K562 (cell line): ENCODE measurements at regions not wholly inside any gene's neighbourhood (a gene's known extent, or its start where the extent isn't known, plus 50 kb on each side); places are given as distances from the start of the nearest gene placed in this dataset.
A peak's percentile ranks its signal among the peaks of the same experiment; 100 is the strongest.

Source experiments
- CBX3 ChIP-seq, 2 experiments: IDR thresholded peaks; 1 replicate in 1 of 2; 2 replicates in 1 of 2; pipeline ENCODE4 v1.6.1; 2012; ENCODE audit warnings: inconsistent platforms in 2 of 2, low read length in 2 of 2, borderline replicate concordance in 1 of 2, control low read depth in 1 of 2
- CREB5 ChIP-seq: fragments of 250-450 bp; sonication (Bioruptor Pico); IDR thresholded peaks from 2 replicates; pipeline ENCODE4 v1.5.0; 2020; ENCODE audit warnings: mild to moderate bottlenecking
- EGR1 ChIP-seq: fragments of 450-650 bp; conservative IDR thresholded peaks from 2 replicates; pipeline ENCODE4 v1.6.1; 2017; ENCODE audit warnings: mild to moderate bottlenecking
- FOXP4 ChIP-seq: sonication (generic); formaldehyde crosslinking; IDR thresholded peaks from 2 replicates; pipeline ENCODE4 v1.8.0; 2022; ENCODE audit warnings: mild to moderate bottlenecking, missing genetic modification reagents, borderline replicate concordance
- HMG20A ChIP-seq: fragments of 450-650 bp; formaldehyde crosslinking; conservative IDR thresholded peaks from 2 replicates; pipeline ENCODE4 v1.4.0; 2020; ENCODE audit warnings: mild to moderate bottlenecking, mixed read lengths
- KLF1 ChIP-seq: fragments of 450-650 bp; IDR thresholded peaks from 2 replicates; pipeline ENCODE4 v1.6.1; 2016; ENCODE audit warnings: missing genetic modification characterization, missing compliant biosample characterization
- MCM5 ChIP-seq: fragments of 450-650 bp; IDR thresholded peaks from 2 replicates; pipeline ENCODE4 v1.6.1; 2016; ENCODE audit warnings: low read depth
- MITF ChIP-seq: IDR thresholded peaks from 2 replicates; pipeline ENCODE4 v1.6.1; 2014; ENCODE audit warnings: antibody characterized with exemption
- NCOR1 ChIP-seq: fragments of 450-650 bp; IDR thresholded peaks from 2 replicates; pipeline ENCODE4 v1.6.1; 2016; ENCODE audit warnings: mild to moderate bottlenecking, moderate library complexity
- SRSF3 ChIP-seq: fragments of 200-400 bp; formaldehyde crosslinking; IDR thresholded peaks from 2 replicates; pipeline ENCODE4 v1.6.1; 2016; ENCODE audit warnings: mild to moderate bottlenecking, low read length, moderate library complexity; ENCODE audit not compliant: insufficient read depth
- TAL1 ChIP-seq: fragments of 450-650 bp; IDR thresholded peaks from 2 replicates; pipeline ENCODE4 v1.6.1; 2016; ENCODE audit warnings: mild to moderate bottlenecking
- TEAD4 ChIP-seq, 2 experiments: sonication (generic) in 1 of 2; formaldehyde crosslinking in 1 of 2; IDR thresholded peaks; 2 replicates each; pipeline versions ENCODE4 v1.6.1 to v1.8.0; 2012 to 2022; ENCODE audit warnings: borderline replicate concordance in 1 of 2, inconsistent platforms in 1 of 2, low read length in 1 of 2, mild to moderate bottlenecking in 1 of 2, missing genetic modification reagents in 1 of 2
- ZNF232 ChIP-seq: sonication (generic); formaldehyde crosslinking; IDR thresholded peaks from 2 replicates; pipeline ENCODE4 v1.8.0; 2022; ENCODE audit warnings: mild to moderate bottlenecking, missing genetic modification reagents
- ZNF239 ChIP-seq: fragments of 250-450 bp; sonication (Bioruptor Pico); IDR thresholded peaks from 2 replicates; pipeline ENCODE4 v1.4.0; 2020; ENCODE audit warnings: mild to moderate bottlenecking
- ZNF518B ChIP-seq: fragments of 250-450 bp; sonication (Bioruptor Pico); IDR thresholded peaks from 2 replicates; pipeline ENCODE4 v1.5.0; 2021; ENCODE audit warnings: mild to moderate bottlenecking, moderate library complexity
- ZNF644 ChIP-seq: fragments of 200-800 bp; sonication (Bioruptor generic); IDR thresholded peaks from 2 replicates; pipeline ENCODE4 v1.6.1; 2016; ENCODE audit warnings: low read depth, missing genetic modification characterization, missing compliant biosample characterization
- TF ChIP-seq, protein P1 (sequence below): fragments of 450-650 bp; IDR thresholded peaks from 2 replicates; pipeline ENCODE4 v1.6.1; 2017; ENCODE audit warnings: mild to moderate bottlenecking, moderate library complexity
- TF ChIP-seq, protein P2 (sequence below): fragments of 450-650 bp; formaldehyde crosslinking; IDR thresholded peaks from 2 replicates; pipeline ENCODE4 v1.4.0; 2020; ENCODE audit warnings: mild to moderate bottlenecking

DNA sequence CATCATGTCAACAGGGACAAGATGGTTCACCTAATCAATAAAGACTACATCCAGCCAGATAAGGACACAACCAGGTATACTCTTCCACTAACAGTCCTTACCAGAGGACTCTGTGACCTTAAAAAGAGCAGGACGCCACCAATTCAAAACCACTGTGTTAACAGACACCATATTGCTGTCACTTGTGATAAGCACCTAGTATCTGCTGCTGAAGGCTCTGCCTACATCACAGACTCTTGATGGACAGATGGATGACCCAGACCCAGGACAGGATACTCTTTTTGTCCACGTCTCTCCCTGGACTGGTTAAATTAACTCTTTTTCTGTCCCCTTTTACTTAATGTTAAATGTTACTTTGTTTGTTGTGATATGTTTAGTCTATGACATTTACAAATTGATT is 586.2 kb upstream of the AGA start (continued):
- no peak for TF ChIP-seq ZNF518B (CRISPR knock-in tag)
- peak; percentile 21; the same call in 1 of the 2 replicates for TF ChIP-seq TAL1
- TF ChIP-seq ZNF644 (tag), result no peak
- TF ChIP-seq, protein P1, sequence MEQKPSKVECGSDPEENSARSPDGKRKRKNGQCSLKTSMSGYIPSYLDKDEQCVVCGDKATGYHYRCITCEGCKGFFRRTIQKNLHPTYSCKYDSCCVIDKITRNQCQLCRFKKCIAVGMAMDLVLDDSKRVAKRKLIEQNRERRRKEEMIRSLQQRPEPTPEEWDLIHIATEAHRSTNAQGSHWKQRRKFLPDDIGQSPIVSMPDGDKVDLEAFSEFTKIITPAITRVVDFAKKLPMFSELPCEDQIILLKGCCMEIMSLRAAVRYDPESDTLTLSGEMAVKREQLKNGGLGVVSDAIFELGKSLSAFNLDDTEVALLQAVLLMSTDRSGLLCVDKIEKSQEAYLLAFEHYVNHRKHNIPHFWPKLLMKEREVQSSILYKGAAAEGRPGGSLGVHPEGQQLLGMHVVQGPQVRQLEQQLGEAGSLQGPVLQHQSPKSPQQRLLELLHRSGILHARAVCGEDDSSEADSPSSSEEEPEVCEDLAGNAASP, result no peak
- no peak for TF ChIP-seq SRSF3
- TF ChIP-seq, protein P2, sequence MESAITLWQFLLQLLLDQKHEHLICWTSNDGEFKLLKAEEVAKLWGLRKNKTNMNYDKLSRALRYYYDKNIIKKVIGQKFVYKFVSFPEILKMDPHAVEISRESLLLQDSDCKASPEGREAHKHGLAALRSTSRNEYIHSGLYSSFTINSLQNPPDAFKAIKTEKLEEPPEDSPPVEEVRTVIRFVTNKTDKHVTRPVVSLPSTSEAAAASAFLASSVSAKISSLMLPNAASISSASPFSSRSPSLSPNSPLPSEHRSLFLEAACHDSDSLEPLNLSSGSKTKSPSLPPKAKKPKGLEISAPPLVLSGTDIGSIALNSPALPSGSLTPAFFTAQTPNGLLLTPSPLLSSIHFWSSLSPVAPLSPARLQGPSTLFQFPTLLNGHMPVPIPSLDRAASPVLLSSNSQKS (CRISPR knock-in tag), result no peak
- TF ChIP-seq NCOR1, result peak; percentile 12; the same call in 1 of the 2 replicates
- TF ChIP-seq EGR1, result no peak
- TF ChIP-seq CREB5 (CRISPR knock-in tag), result no peak
- TF ChIP-seq ZNF232, result no peak
- TF ChIP-seq ZNF239 (CRISPR knock-in tag), result no peak
- TF ChIP-seq CBX3 (IDR thresholded peaks at IDR 0.05; ENCODE audit: borderline replicate concordance in 1 of 2, low read length in 2 of 2), result no peak
- TF ChIP-seq MITF, result no peak
- 0 out of 2 replicates have a peak, but pooled peaks have one; percentile 23 for TF ChIP-seq TEAD4 (IDR thresholded peaks at IDR 0.05; ENCODE audit: low read length)
- TF ChIP-seq TEAD4 (CRISPR knock-in tag; IDR thresholded peaks at IDR 0.05; ENCODE audit: borderline replicate concordance), result no peak
- TF ChIP-seq HMG20A, result no peak
- no peak for TF ChIP-seq KLF1 (tag)
- TF ChIP-seq MCM5, result no peak
- no peak for TF ChIP-seq FOXP4
